ENCODE measurements at regions not wholly inside any gene's neighbourhood (a gene's known extent, or its start where the extent isn't known, plus 50 kb on each side); places are given as distances from the start of the nearest gene placed in this dataset.

GRCh38 chr10:133030126-133030525, 57.6 kb upstream of the ADGRA1 start:
- no peaks in the 10 kb centered on the region for H3K36me3 ChIP-seq (ENCODE audit: control insufficient read depth in 4 of 4, insufficient read depth in 3 of 4, low read depth in 1 of 4, low read length in 3 of 4)
- no peaks in the 10 kb centered on the region for H3K4me1 ChIP-seq (ENCODE audit: control insufficient read depth in 4 of 4, insufficient read depth in 4 of 4, low read length in 3 of 4)
- no peak overlapping the region for H3K27ac ChIP-seq (ENCODE audit: low read depth in 1 of 2, low read length in 2 of 2)
- no peaks in the 10 kb centered on the region for H3K9me3 ChIP-seq (ENCODE audit: control insufficient read depth in 4 of 4, low read length in 3 of 4)
- DNase-seq (ENCODE audit: low spot score): no peak
- no peak overlapping the region for H3K4me3 ChIP-seq (ENCODE audit: low read depth in 1 of 3, low read length in 3 of 3)
- 70% methylated on average over 23 of the region's 23 CpGs for WGBS
- TF ChIP-seq SP1 (IDR thresholded peaks at IDR 0.05) (no peak), GABPA (IDR thresholded peaks at IDR 0.05 in 1 of 2, conservative IDR thresholded peaks at IDR 0.05 in 1 of 2) (no peak), YY1 (IDR thresholded peaks at IDR 0.05) (no peak), TAF1 (conservative IDR thresholded peaks at IDR 0.05) (no peak), EGR1 (IDR thresholded peaks at IDR 0.05; ENCODE audit: low read depth in 2 of 2) (no peak), ATF3 (IDR thresholded peaks at IDR 0.05) (no peak), RAD21 (IDR thresholded peaks at IDR 0.05) (no peak), JUND (IDR thresholded peaks at IDR 0.05) (no peak), HNF4G (IDR thresholded peaks at IDR 0.05) (no peak), FOXA1 (IDR thresholded peaks at IDR 0.05) (no peak), FOXA2 (IDR thresholded peaks at IDR 0.05) (no peak), NR2F2 (IDR thresholded peaks at IDR 0.05) (no peak), RXRA (IDR thresholded peaks at IDR 0.05) (no peak), HNF4A (conservative IDR thresholded peaks at IDR 0.05) (no peak)
- TF ChIP-seq, protein P1, sequence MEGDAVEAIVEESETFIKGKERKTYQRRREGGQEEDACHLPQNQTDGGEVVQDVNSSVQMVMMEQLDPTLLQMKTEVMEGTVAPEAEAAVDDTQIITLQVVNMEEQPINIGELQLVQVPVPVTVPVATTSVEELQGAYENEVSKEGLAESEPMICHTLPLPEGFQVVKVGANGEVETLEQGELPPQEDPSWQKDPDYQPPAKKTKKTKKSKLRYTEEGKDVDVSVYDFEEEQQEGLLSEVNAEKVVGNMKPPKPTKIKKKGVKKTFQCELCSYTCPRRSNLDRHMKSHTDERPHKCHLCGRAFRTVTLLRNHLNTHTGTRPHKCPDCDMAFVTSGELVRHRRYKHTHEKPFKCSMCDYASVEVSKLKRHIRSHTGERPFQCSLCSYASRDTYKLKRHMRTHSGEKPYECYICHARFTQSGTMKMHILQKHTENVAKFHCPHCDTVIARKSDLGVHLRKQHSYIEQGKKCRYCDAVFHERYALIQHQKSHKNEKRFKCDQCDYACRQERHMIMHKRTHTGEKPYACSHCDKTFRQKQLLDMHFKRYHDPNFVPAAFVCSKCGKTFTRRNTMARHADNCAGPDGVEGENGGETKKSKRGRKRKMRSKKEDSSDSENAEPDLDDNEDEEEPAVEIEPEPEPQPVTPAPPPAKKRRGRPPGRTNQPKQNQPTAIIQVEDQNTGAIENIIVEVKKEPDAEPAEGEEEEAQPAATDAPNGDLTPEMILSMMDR (IDR thresholded peaks at IDR 0.05; ENCODE audit: low read depth, low read length, missing input control): no peak
- TF ChIP-seq, protein P2, sequence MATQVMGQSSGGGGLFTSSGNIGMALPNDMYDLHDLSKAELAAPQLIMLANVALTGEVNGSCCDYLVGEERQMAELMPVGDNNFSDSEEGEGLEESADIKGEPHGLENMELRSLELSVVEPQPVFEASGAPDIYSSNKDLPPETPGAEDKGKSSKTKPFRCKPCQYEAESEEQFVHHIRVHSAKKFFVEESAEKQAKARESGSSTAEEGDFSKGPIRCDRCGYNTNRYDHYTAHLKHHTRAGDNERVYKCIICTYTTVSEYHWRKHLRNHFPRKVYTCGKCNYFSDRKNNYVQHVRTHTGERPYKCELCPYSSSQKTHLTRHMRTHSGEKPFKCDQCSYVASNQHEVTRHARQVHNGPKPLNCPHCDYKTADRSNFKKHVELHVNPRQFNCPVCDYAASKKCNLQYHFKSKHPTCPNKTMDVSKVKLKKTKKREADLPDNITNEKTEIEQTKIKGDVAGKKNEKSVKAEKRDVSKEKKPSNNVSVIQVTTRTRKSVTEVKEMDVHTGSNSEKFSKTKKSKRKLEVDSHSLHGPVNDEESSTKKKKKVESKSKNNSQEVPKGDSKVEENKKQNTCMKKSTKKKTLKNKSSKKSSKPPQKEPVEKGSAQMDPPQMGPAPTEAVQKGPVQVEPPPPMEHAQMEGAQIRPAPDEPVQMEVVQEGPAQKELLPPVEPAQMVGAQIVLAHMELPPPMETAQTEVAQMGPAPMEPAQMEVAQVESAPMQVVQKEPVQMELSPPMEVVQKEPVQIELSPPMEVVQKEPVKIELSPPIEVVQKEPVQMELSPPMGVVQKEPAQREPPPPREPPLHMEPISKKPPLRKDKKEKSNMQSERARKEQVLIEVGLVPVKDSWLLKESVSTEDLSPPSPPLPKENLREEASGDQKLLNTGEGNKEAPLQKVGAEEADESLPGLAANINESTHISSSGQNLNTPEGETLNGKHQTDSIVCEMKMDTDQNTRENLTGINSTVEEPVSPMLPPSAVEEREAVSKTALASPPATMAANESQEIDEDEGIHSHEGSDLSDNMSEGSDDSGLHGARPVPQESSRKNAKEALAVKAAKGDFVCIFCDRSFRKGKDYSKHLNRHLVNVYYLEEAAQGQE (IDR thresholded peaks at IDR 0.05): no peak
- TF ChIP-seq, protein P3, sequence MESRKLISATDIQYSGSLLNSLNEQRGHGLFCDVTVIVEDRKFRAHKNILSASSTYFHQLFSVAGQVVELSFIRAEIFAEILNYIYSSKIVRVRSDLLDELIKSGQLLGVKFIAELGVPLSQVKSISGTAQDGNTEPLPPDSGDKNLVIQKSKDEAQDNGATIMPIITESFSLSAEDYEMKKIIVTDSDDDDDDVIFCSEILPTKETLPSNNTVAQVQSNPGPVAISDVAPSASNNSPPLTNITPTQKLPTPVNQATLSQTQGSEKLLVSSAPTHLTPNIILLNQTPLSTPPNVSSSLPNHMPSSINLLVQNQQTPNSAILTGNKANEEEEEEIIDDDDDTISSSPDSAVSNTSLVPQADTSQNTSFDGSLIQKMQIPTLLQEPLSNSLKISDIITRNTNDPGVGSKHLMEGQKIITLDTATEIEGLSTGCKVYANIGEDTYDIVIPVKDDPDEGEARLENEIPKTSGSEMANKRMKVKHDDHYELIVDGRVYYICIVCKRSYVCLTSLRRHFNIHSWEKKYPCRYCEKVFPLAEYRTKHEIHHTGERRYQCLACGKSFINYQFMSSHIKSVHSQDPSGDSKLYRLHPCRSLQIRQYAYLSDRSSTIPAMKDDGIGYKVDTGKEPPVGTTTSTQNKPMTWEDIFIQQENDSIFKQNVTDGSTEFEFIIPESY (IDR thresholded peaks at IDR 0.05): no peak
- TF ChIP-seq, protein P4, sequence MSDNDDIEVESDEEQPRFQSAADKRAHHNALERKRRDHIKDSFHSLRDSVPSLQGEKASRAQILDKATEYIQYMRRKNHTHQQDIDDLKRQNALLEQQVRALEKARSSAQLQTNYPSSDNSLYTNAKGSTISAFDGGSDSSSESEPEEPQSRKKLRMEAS (IDR thresholded peaks at IDR 0.05): no peak
- peaks cover 0 to 3% (median 0%) of the 10 kb centered on the region in 4 donors for H3K27me3 ChIP-seq (ENCODE audit: control insufficient read depth in 4 of 4, insufficient read depth in 4 of 4, low read length in 3 of 4)
- H3K9ac ChIP-seq (ENCODE audit: low read depth in 1 of 2, low read length in 2 of 2): no peak overlapping the region
